ENCODE measurements at regions not wholly inside any gene's neighbourhood (a gene's known extent, or its start where the extent isn't known, plus 50 kb on each side); places are given as distances from the start of the nearest gene placed in this dataset.

DNA sequence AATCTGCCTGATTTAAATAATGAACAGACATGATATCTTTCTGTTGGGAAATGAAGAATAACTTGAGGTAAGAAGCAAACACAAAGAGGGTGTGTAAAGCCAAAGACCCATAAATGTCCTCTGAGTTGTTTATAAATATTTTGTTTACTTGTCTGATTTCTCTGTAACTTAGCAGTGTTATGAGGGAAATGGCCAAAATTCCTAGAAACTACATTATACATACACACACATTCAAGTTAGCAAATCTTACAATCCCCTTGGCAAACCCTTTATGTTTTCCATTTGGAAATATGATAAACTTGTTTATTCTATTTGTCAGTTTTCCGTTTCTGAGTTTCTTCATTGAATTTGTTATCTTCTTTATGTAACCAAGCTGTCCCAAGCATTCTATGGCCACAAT, 81.4 kb upstream of the TCF21 start:
- TF ChIP-seq POLR2A (IDR thresholded peaks at IDR 0.05; ENCODE audit: low read length) (no peak), CTCF (IDR thresholded peaks at IDR 0.05) (no peak), FOSL2 (IDR thresholded peaks at IDR 0.05) (no peak), FOSL2 (CRISPR knock-in tag; IDR thresholded peaks at IDR 0.05) (no peak), KDM1A (IDR thresholded peaks at IDR 0.05; ENCODE audit: low read depth) (no peak), CHD4 (IDR thresholded peaks at IDR 0.05; ENCODE audit: borderline replicate concordance) (no peak), HOXA7 (CRISPR knock-in tag; IDR thresholded peaks at IDR 0.05) (no peak), HES2 (IDR thresholded peaks at IDR 0.05) (no peak), KDM5A (IDR thresholded peaks at IDR 0.05) (no peak), SMC3 (IDR thresholded peaks at IDR 0.05) (no peak), CBX2 (IDR thresholded peaks at IDR 0.05; ENCODE audit: borderline replicate concordance, low read depth) (no peak), CEBPB (IDR thresholded peaks at IDR 0.05) (no peak), RAD21 (conservative IDR thresholded peaks at IDR 0.05 in 1 of 2, IDR thresholded peaks at IDR 0.05 in 1 of 2) (no peak), CBX8 (IDR thresholded peaks at IDR 0.05) (no peak)
- TF ChIP-seq, protein P1, sequence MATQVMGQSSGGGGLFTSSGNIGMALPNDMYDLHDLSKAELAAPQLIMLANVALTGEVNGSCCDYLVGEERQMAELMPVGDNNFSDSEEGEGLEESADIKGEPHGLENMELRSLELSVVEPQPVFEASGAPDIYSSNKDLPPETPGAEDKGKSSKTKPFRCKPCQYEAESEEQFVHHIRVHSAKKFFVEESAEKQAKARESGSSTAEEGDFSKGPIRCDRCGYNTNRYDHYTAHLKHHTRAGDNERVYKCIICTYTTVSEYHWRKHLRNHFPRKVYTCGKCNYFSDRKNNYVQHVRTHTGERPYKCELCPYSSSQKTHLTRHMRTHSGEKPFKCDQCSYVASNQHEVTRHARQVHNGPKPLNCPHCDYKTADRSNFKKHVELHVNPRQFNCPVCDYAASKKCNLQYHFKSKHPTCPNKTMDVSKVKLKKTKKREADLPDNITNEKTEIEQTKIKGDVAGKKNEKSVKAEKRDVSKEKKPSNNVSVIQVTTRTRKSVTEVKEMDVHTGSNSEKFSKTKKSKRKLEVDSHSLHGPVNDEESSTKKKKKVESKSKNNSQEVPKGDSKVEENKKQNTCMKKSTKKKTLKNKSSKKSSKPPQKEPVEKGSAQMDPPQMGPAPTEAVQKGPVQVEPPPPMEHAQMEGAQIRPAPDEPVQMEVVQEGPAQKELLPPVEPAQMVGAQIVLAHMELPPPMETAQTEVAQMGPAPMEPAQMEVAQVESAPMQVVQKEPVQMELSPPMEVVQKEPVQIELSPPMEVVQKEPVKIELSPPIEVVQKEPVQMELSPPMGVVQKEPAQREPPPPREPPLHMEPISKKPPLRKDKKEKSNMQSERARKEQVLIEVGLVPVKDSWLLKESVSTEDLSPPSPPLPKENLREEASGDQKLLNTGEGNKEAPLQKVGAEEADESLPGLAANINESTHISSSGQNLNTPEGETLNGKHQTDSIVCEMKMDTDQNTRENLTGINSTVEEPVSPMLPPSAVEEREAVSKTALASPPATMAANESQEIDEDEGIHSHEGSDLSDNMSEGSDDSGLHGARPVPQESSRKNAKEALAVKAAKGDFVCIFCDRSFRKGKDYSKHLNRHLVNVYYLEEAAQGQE (IDR thresholded peaks at IDR 0.05): no peak

Data from A549 (cell line).